ENCODE measurements at regions not wholly inside any gene's neighbourhood (a gene's known extent, or its start where the extent isn't known, plus 50 kb on each side); places are given as distances from the start of the nearest gene placed in this dataset.

DNA sequence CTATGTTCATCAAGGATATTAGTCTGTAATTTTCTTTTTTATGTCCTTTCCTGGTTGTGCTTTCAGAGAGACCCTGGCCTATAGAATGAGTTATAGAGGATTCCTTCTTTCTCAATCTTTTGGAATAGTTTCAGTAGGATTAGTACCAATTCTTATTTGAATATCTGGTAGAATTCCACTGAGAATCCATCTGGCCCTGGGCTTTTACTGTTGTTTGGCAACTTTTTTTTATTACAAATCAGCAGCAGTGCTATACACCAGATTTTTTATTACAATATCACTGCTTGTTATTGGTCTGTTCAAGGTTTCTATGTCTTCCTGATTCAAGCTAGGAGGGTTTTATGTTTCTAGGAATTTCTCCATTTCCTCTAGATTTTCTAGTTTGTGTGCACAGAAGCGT, 50.0 kb upstream of the NRSN1 start:
- DNase-seq: no peak

Measured in inflammatory macrophage treated with lipopolysaccharide for 4 hours (primary cell).